B cell (primary cell): ENCODE measurements at regions not wholly inside any gene's neighbourhood (a gene's known extent, or its start where the extent isn't known, plus 50 kb on each side); places are given as distances from the start of the nearest gene placed in this dataset.

ENCODE experiments used
- EZH2 ChIP-seq: IDR thresholded peaks from 2 replicates; pipeline ENCODE4 v1.6.1; 2012; ENCODE audit warnings: borderline replicate concordance, low read depth, mild to moderate bottlenecking, moderate library complexity, low read length; ENCODE audit not compliant: insufficient read depth, poor library complexity, severe bottlenecking
- TF ChIP-seq, protein P1 (sequence below): fragments of 200-600 bp; IDR thresholded peaks from one replicate; pipeline ENCODE4 v1.8.0; 2022; ENCODE audit warnings: antibody characterized with exemption, mild to moderate bottlenecking

GRCh38 chr6:15871276-15871675 lies 208.4 kb upstream of the DTNBP1 start:
- TF ChIP-seq, protein P1, sequence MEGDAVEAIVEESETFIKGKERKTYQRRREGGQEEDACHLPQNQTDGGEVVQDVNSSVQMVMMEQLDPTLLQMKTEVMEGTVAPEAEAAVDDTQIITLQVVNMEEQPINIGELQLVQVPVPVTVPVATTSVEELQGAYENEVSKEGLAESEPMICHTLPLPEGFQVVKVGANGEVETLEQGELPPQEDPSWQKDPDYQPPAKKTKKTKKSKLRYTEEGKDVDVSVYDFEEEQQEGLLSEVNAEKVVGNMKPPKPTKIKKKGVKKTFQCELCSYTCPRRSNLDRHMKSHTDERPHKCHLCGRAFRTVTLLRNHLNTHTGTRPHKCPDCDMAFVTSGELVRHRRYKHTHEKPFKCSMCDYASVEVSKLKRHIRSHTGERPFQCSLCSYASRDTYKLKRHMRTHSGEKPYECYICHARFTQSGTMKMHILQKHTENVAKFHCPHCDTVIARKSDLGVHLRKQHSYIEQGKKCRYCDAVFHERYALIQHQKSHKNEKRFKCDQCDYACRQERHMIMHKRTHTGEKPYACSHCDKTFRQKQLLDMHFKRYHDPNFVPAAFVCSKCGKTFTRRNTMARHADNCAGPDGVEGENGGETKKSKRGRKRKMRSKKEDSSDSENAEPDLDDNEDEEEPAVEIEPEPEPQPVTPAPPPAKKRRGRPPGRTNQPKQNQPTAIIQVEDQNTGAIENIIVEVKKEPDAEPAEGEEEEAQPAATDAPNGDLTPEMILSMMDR, result no peak
- no peak for TF ChIP-seq EZH2
